Muscle of back (tissue), 3 donors: ENCODE measurements at regions not wholly inside any gene's neighbourhood (a gene's known extent, or its start where the extent isn't known, plus 50 kb on each side); places are given as distances from the start of the nearest gene placed in this dataset.

Experiments
- DNase-seq, 3 donors: peaks; one replicate each; pipeline versions ENCODE4 v3.0.0 to v3.0.0-alpha.2; 2013

GRCh38 chr12:25058012-25058411, 109.1 kb upstream of the BCAT1 start:
- no peak for DNase-seq

- DNase-seq = no peak
These were observed 107.7 kb upstream of the BCAT1 start for GRCh38 chr12:25056486-25057130.

GRCh38 chr12:25056011-25056410, 107.1 kb upstream of the BCAT1 start:
- no peak for DNase-seq

GRCh38 chr12:25054783-25055144, 105.9 kb upstream of the BCAT1 start:
- no peak for DNase-seq

GRCh38 chr12:25054076-25054782, 105.3 kb upstream of the BCAT1 start:
- DNase-seq = no peak

GRCh38 chr12:25052914-25053211, 104.0 kb upstream of the BCAT1 start:
- no peak for DNase-seq

- DNase-seq = peak; percentile 2 to 54 (median 30)
These were observed 103.5 kb upstream of the BCAT1 start for GRCh38 chr12:25052196-25052913.

- no peak for DNase-seq
These were observed 102.8 kb upstream of the BCAT1 start for GRCh38 chr12:25051656-25052195.

GRCh38 chr12:25051171-25051570, 102.3 kb upstream of the BCAT1 start:
- no peak for DNase-seq

GRCh38 chr12:25045869-25046268, 97.0 kb upstream of the BCAT1 start:
- no peak for DNase-seq

- no peak for DNase-seq
These were observed 92.3 kb upstream of the BCAT1 start for GRCh38 chr12:25041006-25041741.

- DNase-seq = no peak
These were observed 91.7 kb upstream of the BCAT1 start for GRCh38 chr12:25040593-25040992.

- DNase-seq = no peak
These were observed 85.8 kb upstream of the BCAT1 start for GRCh38 chr12:25034676-25035075.

GRCh38 chr12:25025951-25026490, 77.1 kb upstream of the BCAT1 start:
- no peak for DNase-seq

- DNase-seq = no peak
These were observed 76.4 kb upstream of the BCAT1 start for GRCh38 chr12:25025260-25025659.

GRCh38 chr12:25023808-25024207, 74.9 kb upstream of the BCAT1 start:
- DNase-seq = no peak

- DNase-seq = no peak
These were observed 71.8 kb upstream of the BCAT1 start for GRCh38 chr12:25020621-25021243.

GRCh38 chr12:25018146-25018545, 69.2 kb upstream of the BCAT1 start:
- no peak for DNase-seq

GRCh38 chr12:25017336-25017735, 68.4 kb upstream of the BCAT1 start:
- no peak for DNase-seq

- DNase-seq = no peak
These were observed 66.1 kb upstream of the BCAT1 start for GRCh38 chr12:25014961-25015360.

GRCh38 chr12:25013061-25013460, 64.2 kb upstream of the BCAT1 start:
- DNase-seq = no peak
